Omental fat pad (tissue), 3 donors: ENCODE measurements at regions not wholly inside any gene's neighbourhood (a gene's known extent, or its start where the extent isn't known, plus 50 kb on each side); places are given as distances from the start of the nearest gene placed in this dataset.

Source experiments
- ATAC-seq: fragments of 150-250 bp; one replicate; pipeline ENCODE4 v1.9.1; 2016; ENCODE audit warnings: mild to moderate bottlenecking, moderate library complexity; ENCODE audit not compliant: low FRiP score
- DNase-seq: peaks from one replicate; pipeline ENCODE4 v3.0.0-alpha.2; 2019; ENCODE audit warnings: low spot score
- TF ChIP-seq, protein P1 (sequence below), 3 donors: fragments of 450-650 bp; IDR thresholded peaks; one replicate each; pipeline ENCODE4 v1.5.1; 2016 to 2017; ENCODE audit warnings: antibody characterized with exemption in 3 of 3, mild to moderate bottlenecking in 3 of 3, moderate library complexity in 2 of 3

DNA sequence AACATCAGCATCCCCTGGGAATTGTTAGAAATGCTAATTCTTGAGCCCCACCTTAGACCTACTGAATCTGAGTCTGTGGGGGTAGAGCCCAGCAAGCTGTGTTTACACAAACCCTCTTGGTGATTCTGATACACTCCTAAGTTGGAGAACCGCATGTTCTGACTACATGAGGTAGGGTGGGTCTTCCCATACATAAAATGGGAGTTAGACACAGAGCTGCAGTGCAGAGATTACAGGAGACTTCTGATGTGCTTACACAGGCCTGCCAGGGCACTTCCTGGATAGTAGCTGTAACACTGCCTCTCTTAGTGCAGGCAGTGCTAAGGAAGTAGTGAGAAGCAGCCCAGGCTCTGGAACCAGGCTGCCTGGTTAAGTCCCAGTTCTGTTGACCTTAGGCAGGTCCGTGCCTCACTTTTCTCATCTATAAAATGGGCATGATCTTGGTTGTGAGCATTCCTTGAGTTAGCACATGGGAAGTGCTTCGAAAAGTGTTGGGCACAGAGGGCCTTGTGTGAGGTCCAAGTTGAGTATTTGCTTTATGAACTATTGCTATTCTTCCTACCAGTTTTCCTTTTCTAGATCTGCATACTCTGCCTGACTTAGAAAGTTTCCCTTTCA lies 67.3 kb downstream of the GLI2 start:
- TF ChIP-seq, protein P1, sequence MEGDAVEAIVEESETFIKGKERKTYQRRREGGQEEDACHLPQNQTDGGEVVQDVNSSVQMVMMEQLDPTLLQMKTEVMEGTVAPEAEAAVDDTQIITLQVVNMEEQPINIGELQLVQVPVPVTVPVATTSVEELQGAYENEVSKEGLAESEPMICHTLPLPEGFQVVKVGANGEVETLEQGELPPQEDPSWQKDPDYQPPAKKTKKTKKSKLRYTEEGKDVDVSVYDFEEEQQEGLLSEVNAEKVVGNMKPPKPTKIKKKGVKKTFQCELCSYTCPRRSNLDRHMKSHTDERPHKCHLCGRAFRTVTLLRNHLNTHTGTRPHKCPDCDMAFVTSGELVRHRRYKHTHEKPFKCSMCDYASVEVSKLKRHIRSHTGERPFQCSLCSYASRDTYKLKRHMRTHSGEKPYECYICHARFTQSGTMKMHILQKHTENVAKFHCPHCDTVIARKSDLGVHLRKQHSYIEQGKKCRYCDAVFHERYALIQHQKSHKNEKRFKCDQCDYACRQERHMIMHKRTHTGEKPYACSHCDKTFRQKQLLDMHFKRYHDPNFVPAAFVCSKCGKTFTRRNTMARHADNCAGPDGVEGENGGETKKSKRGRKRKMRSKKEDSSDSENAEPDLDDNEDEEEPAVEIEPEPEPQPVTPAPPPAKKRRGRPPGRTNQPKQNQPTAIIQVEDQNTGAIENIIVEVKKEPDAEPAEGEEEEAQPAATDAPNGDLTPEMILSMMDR (IDR thresholded peaks at IDR 0.05): no peak
- DNase-seq: no peak
- no peak for ATAC-seq

DNA sequence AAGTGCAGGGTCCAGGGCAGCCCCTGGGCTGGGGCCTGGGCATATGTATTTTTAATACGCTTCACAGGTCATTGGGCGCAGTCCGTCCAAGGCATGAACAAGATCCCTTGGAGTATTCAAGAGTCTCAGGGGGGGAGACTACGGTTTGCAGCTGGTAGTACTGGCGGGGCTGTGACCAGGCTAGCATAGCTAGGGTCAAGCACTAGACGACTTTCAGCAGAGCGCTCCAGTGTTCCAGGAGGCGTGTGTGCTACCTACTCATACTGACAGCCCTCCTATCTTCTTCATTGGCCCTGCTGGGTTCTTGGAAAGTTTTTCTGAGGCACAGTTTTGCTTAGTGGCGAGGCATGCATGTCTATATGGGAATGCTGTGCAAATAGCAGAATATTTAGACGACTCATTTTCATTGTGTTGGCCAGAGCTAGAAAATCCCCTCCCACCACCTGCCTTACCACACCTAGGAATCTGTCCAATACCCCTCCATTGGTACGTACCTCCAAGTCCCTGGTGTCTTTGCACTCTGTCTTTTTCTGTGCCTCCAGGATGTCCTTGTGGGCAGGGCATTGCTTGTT lies 68.2 kb downstream of the GLI2 start:
- no peak for ATAC-seq
- DNase-seq: no peak
- TF ChIP-seq, protein P1 (IDR thresholded peaks at IDR 0.05): no peak

DNA sequence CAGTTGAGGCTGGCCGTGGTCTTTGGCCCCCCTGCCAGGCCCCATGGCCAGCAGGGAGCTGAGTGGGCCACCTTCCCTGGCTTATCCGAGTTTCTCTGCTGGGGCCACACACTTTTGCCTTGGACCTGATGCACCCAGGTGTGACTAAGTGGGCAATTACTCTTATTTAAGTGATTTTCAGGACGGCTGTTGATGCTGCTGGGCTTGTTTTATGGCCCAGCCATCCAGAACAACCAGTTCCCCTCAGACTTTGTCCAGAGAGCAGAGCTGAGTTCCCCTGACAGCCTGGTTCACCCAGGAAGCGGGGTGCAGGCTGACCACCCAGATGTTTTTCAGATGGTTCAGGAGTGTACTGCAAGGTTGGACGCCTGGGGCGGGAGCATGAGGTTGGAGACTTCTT lies 68.8 kb downstream of the GLI2 start:
- ATAC-seq (no peak), DNase-seq (no peak)
- TF ChIP-seq, protein P1 (IDR thresholded peaks at IDR 0.05): no peak

DNA sequence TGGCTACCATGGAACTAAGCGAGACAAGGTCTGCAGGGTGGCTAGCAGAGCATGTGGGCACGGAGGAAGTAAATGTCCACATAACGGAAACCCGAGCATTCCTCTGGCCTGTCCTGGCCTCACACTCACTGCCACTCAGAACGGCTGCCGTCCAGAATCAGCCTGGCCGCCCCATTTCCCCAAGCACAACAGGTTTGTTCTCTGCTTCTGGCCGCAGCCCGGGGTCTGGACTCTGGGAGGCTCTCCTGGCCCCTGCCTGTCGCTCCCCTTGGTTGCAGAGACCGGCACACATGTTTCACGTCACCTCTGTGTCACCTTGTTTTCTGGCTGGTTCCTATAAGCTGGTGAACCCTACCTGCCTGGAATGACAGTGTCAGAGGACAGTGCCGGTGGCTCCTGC lies 69.3 kb downstream of the GLI2 start:
- no peak for ATAC-seq
- TF ChIP-seq, protein P1 (IDR thresholded peaks at IDR 0.05): no peak

DNA sequence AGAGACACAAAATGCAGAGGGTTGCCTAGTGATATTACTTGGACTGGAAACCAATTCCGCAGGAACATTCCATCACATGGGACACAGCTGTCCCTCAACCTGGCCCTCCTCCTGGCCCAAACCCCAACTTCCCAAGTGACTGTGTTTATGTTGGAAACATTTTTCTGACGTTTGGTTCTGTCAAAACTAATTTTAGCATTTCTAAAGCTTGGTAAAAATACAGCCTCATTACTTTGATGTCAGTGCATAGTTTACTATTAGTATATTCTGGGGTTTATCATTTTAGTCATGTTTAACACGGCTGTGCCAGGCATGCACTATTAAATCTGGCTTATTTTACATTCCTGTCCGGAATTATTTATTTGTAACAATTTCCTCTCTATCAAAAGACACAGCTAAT lies 69.9 kb downstream of the GLI2 start:
- ATAC-seq (no peak), DNase-seq (no peak)
- TF ChIP-seq, protein P1 (IDR thresholded peaks at IDR 0.05): no peak

More for the DNA sequence above, 69.3 kb downstream of the GLI2 start:
- no peak for DNase-seq

DNA sequence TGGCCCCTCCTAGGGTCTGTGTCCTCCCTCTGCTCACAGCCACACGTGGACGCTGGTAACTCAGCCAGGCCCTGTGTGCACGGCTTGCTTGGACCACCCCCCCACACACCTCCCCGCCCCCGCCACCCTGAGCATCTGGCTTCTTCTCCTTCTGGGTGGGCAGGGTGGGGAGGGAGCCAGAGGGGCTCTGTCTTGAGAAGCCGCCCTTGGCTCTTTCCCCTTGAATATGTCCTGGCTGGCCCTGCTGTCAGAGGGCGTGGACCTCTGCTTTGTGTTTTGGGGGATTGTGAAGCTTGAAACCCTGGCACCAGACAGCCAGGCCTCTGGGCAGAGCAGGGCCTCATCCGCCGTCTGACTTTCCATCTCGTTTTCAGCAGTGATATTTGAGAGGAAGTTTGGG lies 72.1 kb downstream of the GLI2 start:
- TF ChIP-seq, protein P1 (IDR thresholded peaks at IDR 0.05): no peak
- ATAC-seq: no peak
- no peak for DNase-seq

DNA sequence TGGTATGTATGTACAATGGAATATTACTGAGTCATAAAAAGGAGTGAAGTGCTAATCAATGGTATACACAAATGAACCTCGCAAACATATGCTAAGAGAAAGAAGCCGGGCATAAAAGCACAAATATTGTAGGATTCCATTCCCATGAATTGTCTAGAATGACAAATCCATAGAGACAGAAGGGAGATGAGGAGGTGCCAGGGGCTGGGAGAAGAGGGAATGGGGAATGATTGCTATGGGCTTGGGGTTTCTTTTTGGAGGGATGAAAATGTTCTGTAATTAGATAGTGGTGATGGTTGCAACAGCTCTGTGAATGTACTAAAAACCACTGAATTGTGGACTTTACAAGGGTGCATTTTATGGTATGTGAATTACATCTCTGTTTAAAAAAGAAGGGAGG lies 73.5 kb downstream of the GLI2 start:
- no peak for ATAC-seq
- TF ChIP-seq, protein P1 (IDR thresholded peaks at IDR 0.05): no peak

More for the DNA sequence above, 73.5 kb downstream of the GLI2 start:
- no peak for DNase-seq
